ENCODE measurements at regions not wholly inside any gene's neighbourhood (a gene's known extent, or its start where the extent isn't known, plus 50 kb on each side); places are given as distances from the start of the nearest gene placed in this dataset.

DNA sequence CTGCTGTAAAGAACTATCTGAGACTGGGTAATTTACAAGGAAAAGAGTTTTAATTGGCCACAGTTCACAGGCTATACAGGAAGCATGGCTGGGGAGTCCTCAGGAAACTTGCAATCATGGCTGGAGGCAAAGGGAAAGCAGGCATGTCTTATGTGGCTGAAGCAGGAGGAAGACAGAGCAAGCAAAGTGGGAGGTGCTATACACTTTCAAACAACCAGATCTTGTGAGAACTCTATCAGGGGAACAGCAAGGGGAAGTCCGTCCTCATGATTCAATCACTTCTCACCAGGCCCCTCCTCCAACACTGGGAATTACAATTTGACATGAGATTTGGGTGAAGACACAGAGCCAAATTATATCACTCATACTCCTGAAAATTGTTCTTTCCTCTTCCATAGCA lies 109.5 kb upstream of the PKP2 start:
- TF ChIP-seq, protein P1, sequence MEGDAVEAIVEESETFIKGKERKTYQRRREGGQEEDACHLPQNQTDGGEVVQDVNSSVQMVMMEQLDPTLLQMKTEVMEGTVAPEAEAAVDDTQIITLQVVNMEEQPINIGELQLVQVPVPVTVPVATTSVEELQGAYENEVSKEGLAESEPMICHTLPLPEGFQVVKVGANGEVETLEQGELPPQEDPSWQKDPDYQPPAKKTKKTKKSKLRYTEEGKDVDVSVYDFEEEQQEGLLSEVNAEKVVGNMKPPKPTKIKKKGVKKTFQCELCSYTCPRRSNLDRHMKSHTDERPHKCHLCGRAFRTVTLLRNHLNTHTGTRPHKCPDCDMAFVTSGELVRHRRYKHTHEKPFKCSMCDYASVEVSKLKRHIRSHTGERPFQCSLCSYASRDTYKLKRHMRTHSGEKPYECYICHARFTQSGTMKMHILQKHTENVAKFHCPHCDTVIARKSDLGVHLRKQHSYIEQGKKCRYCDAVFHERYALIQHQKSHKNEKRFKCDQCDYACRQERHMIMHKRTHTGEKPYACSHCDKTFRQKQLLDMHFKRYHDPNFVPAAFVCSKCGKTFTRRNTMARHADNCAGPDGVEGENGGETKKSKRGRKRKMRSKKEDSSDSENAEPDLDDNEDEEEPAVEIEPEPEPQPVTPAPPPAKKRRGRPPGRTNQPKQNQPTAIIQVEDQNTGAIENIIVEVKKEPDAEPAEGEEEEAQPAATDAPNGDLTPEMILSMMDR (conservative IDR thresholded peaks at IDR 0.05; ENCODE audit: low read length), result no peak
- TF ChIP-seq EZH2phosphoT487 (IDR thresholded peaks at IDR 0.05; ENCODE audit: borderline replicate concordance, low read depth, low read length), result no peak
